KMS-11 (cell line): ENCODE measurements at regions not wholly inside any gene's neighbourhood (a gene's known extent, or its start where the extent isn't known, plus 50 kb on each side); places are given as distances from the start of the nearest gene placed in this dataset.

Experiments used
- H2AFZ ChIP-seq: fragments of 200-600 bp; sonication (generic); 2 replicates; pipeline ENCODE4 v1.6.1; 2016; ENCODE audit warnings: antibody characterized with exemption, mixed run types, low read depth
- H3K27ac ChIP-seq: fragments of 200-600 bp; sonication (generic); 2 replicates; pipeline ENCODE4 v1.6.1; 2016; ENCODE audit warnings: mild to moderate bottlenecking, mixed run types
- H3K27me3 ChIP-seq: fragments of 200-600 bp; sonication (generic); 2 replicates; pipeline ENCODE4 v1.6.1; 2017; ENCODE audit warnings: mild to moderate bottlenecking, low read depth, mixed run types, moderate library complexity; ENCODE audit not compliant: insufficient read depth
- H3K36me3 ChIP-seq: fragments of 200-600 bp; sonication (generic); 2 replicates; pipeline ENCODE4 v1.6.1; 2017; ENCODE audit warnings: mild to moderate bottlenecking, mixed run types; ENCODE audit not compliant: insufficient read depth
- H3K4me1 ChIP-seq: fragments of 200-600 bp; sonication (generic); 2 replicates; pipeline ENCODE4 v1.6.1; 2016; ENCODE audit warnings: mild to moderate bottlenecking, low read depth, mixed run types; ENCODE audit not compliant: poor library complexity, severe bottlenecking
- H3K4me2 ChIP-seq: fragments of 200-600 bp; sonication (generic); 2 replicates; pipeline ENCODE4 v1.7.0; 2016; ENCODE audit warnings: mild to moderate bottlenecking, mixed run types
- H3K4me3 ChIP-seq: fragments of 200-600 bp; sonication (generic); IDR thresholded peaks from 2 replicates; pipeline ENCODE4 v1.6.1; 2017; ENCODE audit warnings: low read depth, low read length, mixed read lengths; ENCODE audit not compliant: insufficient read depth
- H3K79me2 ChIP-seq: fragments of 200-600 bp; sonication (generic); 2 replicates; pipeline ENCODE4 v1.6.1; 2016; ENCODE audit warnings: low read depth, mixed run types; ENCODE audit not compliant: insufficient read depth
- H3K9ac ChIP-seq: fragments of 200-600 bp; sonication (generic); 2 replicates; pipeline ENCODE4 v1.6.1; 2016; ENCODE audit warnings: mild to moderate bottlenecking, mixed run types
- H4K20me1 ChIP-seq: fragments of 200-600 bp; sonication (generic); 2 replicates; pipeline ENCODE4 v1.6.1; 2016; ENCODE audit warnings: mild to moderate bottlenecking, mixed run types; ENCODE audit not compliant: insufficient read depth
- CTCF ChIP-seq: fragments of 200-600 bp; sonication (generic); conservative IDR thresholded peaks from 2 replicates; pipeline ENCODE4 v1.6.1; 2017; ENCODE audit warnings: low read depth, mild to moderate bottlenecking, antibody characterized with exemption, low read length, moderate library complexity, mixed read lengths

DNA sequence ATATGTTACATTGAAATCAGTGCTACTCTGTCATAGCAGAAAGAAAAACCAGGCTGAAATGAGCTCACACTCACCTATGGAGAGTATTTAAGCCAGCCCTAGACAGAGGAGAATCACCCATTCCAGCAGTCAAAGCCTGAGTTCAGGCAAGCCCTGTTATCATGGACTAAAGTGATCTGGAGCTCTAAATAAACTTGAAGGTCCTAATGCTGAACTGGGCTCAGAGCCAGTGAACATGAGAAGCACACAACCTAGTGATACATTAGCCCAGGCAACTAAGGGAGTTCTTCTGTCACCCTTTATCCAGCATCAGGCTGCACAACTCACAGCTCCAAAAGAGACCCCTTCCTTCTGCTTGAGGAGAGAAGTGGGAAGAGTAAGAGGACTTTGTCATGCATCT lies 425.0 kb downstream of the COL12A1 start:
- H4K20me1 ChIP-seq = no peaks in the 10 kb centered on the region
- H3K4me3 ChIP-seq = no peak overlapping the region
- no peak overlapping the region for H2AFZ ChIP-seq
- no peaks in the 10 kb centered on the region for H3K79me2 ChIP-seq
- H3K27me3 ChIP-seq = no peaks in the 10 kb centered on the region
- no peaks in the 10 kb centered on the region for H3K4me1 ChIP-seq
- no peak overlapping the region for H3K27ac ChIP-seq
- H3K4me2 ChIP-seq = no peak overlapping the region
- H3K36me3 ChIP-seq = no peaks in the 10 kb centered on the region
- TF ChIP-seq CTCF = no peak
- no peak overlapping the region for H3K9ac ChIP-seq

GRCh38 chr6:74768738-74769137 lies 437.1 kb downstream of the COL12A1 start:
- H3K4me3 ChIP-seq = no peak overlapping the region
- H3K27ac ChIP-seq = no peak overlapping the region

GRCh38 chr6:74768120-74768519 lies 437.7 kb downstream of the COL12A1 start:
- no peak overlapping the region for H3K4me2 ChIP-seq
- no peak overlapping the region for H3K9ac ChIP-seq
- no peaks in the 10 kb centered on the region for H4K20me1 ChIP-seq
- no peak overlapping the region for H3K27ac ChIP-seq
- H3K27me3 ChIP-seq = no peaks in the 10 kb centered on the region
- no peaks in the 10 kb centered on the region for H3K36me3 ChIP-seq
- TF ChIP-seq CTCF = no peak
- no peak overlapping the region for H2AFZ ChIP-seq
- no peaks in the 10 kb centered on the region for H3K79me2 ChIP-seq
- H3K4me1 ChIP-seq = no peaks in the 10 kb centered on the region
- no peak overlapping the region for H3K4me3 ChIP-seq

More at GRCh38 chr6:74768738-74769137, 437.1 kb downstream of the COL12A1 start:
- no peaks in the 10 kb centered on the region for H3K4me1 ChIP-seq
- no peaks in the 10 kb centered on the region for H4K20me1 ChIP-seq
- H3K4me2 ChIP-seq = no peak overlapping the region
- no peak overlapping the region for H3K9ac ChIP-seq
- H3K27me3 ChIP-seq = no peaks in the 10 kb centered on the region
- H3K36me3 ChIP-seq = no peaks in the 10 kb centered on the region
- H3K79me2 ChIP-seq = no peaks in the 10 kb centered on the region
- no peak for TF ChIP-seq CTCF
- H2AFZ ChIP-seq = no peak overlapping the region

- Histone ChIP-seq H3K4me2 (no peak overlapping the region), H3K27ac (no peak overlapping the region), H3K9ac (no peak overlapping the region), H3K27me3 (no peaks in the 10 kb centered on the region), H3K79me2 (no peaks in the 10 kb centered on the region), H4K20me1 (no peaks in the 10 kb centered on the region), H2AFZ (no peak overlapping the region), H3K36me3 (no peaks in the 10 kb centered on the region), H3K4me1 (no peaks in the 10 kb centered on the region), H3K4me3 (no peak overlapping the region)
- no peak for TF ChIP-seq CTCF
Measured at GRCh38 chr6:74765486-74765885, 440.4 kb downstream of the COL12A1 start.
